Mucosa of descending colon (tissue), 3 donors: ENCODE measurements at regions not wholly inside any gene's neighbourhood (a gene's known extent, or its start where the extent isn't known, plus 50 kb on each side); places are given as distances from the start of the nearest gene placed in this dataset.

ENCODE experiments used
- ATAC-seq: fragments of 200-7000 bp; cut with Tn5 transposase; one replicate; pipeline ENCODE4 v1.9.1; 2020; ENCODE audit warnings: mild to moderate bottlenecking, moderate library complexity
- DNase-seq, 3 donors: peaks; one replicate each; pipeline ENCODE4 v3.0.0-alpha.2; 2020
- H3K36me3 ChIP-seq: fragments of 200-600 bp; one replicate; pipeline ENCODE4 v1.8.0; 2021; ENCODE audit warnings: low read depth, mild to moderate bottlenecking
- H3K4me1 ChIP-seq: fragments of 200-600 bp; one replicate; pipeline ENCODE4 v1.8.0; 2021; ENCODE audit warnings: low read depth, mild to moderate bottlenecking
- H3K4me3 ChIP-seq: fragments of 200-600 bp; one replicate; pipeline ENCODE4 v1.8.0; 2021; ENCODE audit warnings: mild to moderate bottlenecking
- H3K9me3 ChIP-seq: fragments of 200-600 bp; one replicate; pipeline ENCODE4 v1.8.0; 2021; ENCODE audit warnings: mild to moderate bottlenecking
- CTCF ChIP-seq: fragments of 200-600 bp; IDR thresholded peaks from one replicate; pipeline ENCODE4 v1.8.0; 2022; ENCODE audit warnings: antibody characterized with exemption, mild to moderate bottlenecking
- intact Hi-C, 2 donors: fragments of 100-400 bp; cut with DNase I in 1 of 2; cut with micrococcal nuclease in 1 of 2; formaldehyde crosslinking; loops; one replicate each; pipeline versions ENCODE4 v1.11.0 to v1.11.1; 2022; cut with DNase I, micrococcal nuclease
- donor health status: DM: no; HTN: no; CAD: no; lungs with moderate emphysema.
- donor health status: DM: no; HTN: no; CAD: no.
- donor health status: DM: no; HTN: yes; CAD: no.

- H3K4me3 ChIP-seq, result no peak overlapping the region
- H3K9me3 ChIP-seq, result no peaks in the 10 kb centered on the region
- ATAC-seq (no peak), DNase-seq (no peak)
- no peak for TF ChIP-seq CTCF
- intact Hi-C loops, result no loop called here
- no peaks in the 10 kb centered on the region for H3K36me3 ChIP-seq
- H3K4me1 ChIP-seq, result no peaks in the 10 kb centered on the region
Measured at GRCh38 chr11:57069942-57070341, 81.2 kb downstream of the OR5AK2 start.

GRCh38 chr11:57071829-57072228 is 83.1 kb downstream of the OR5AK2 start:
- intact Hi-C loops, result no loop called here
- ATAC-seq, result no peak

GRCh38 chr11:57072640-57073039 is 83.9 kb downstream of the OR5AK2 start:
- no peak for DNase-seq
- no peak for TF ChIP-seq CTCF
- peak; percentile 50 for ATAC-seq
- Histone ChIP-seq H3K4me1 (no peaks in the 10 kb centered on the region), H3K36me3 (no peaks in the 10 kb centered on the region), H3K9me3 (no peaks in the 10 kb centered on the region), H3K4me3 (no peak overlapping the region)
- intact Hi-C loops, result no loop called here

More at GRCh38 chr11:57071829-57072228, 83.1 kb downstream of the OR5AK2 start:
- no peaks in the 10 kb centered on the region for H3K4me1 ChIP-seq
- no peak overlapping the region for H3K4me3 ChIP-seq
- H3K36me3 ChIP-seq, result no peaks in the 10 kb centered on the region
- no peaks in the 10 kb centered on the region for H3K9me3 ChIP-seq
- no peak for DNase-seq
- no peak for TF ChIP-seq CTCF

DNA sequence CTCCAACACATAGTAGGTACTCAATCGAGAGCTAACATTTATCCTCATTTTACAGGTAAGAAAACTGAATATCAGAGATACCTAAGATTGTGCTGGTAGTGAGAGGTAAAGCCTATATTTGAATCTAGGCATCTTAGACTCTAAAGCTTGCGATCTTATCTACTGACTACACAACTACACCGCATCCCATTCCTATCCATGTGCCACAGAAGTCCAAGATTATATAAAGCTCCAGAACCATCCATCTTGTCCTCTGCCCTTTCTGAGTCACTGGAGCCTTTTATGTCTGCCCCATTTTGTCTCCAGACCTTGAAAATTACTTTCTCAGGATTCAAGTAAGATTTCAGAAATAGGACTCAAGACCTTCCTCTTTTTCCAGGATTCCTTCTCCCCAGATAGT is 84.4 kb downstream of the OR5AK2 start:
- DNase-seq (no peak), ATAC-seq (no peak)
- H3K9me3 ChIP-seq, result no peaks in the 10 kb centered on the region
- no peaks in the 10 kb centered on the region for H3K4me1 ChIP-seq
- TF ChIP-seq CTCF, result no peak
- no peak overlapping the region for H3K4me3 ChIP-seq
- no peaks in the 10 kb centered on the region for H3K36me3 ChIP-seq
- intact Hi-C loops, result no loop called here

DNA sequence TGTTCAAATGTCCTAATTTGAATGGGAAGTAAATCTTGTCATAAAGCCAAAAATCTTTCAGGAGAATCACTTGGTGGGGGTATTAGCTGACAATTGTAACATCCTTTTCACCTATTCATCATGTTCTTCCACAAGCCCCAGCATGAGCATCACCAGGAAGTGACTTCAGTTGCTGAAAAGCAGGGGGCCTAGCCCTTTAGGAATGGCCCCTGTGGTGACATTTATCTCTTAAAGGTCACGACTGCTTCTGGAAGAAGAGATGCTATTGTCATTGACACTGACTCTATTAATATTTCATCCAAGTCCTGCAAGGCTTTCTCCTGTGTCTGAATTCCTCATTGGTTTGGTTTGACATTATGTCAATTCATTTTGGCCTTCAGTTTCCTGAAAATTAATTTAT is 92.6 kb downstream of the OR5AK2 start:
- ATAC-seq, result no peak
- DNase-seq, result no peak
- Histone ChIP-seq H3K36me3 (no peaks in the 10 kb centered on the region), H3K9me3 (no peaks in the 10 kb centered on the region), H3K4me1 (no peaks in the 10 kb centered on the region), H3K4me3 (no peak overlapping the region)
- TF ChIP-seq CTCF, result no peak
- intact Hi-C loops, result no loop called here

GRCh38 chr11:57082125-57082524 is 93.4 kb downstream of the OR5AK2 start:
- ATAC-seq (no peak), DNase-seq (no peak)
- Histone ChIP-seq H3K4me1 (no peaks in the 10 kb centered on the region), H3K36me3 (no peaks in the 10 kb centered on the region), H3K4me3 (no peak overlapping the region), H3K9me3 (no peaks in the 10 kb centered on the region)
- TF ChIP-seq CTCF, result no peak
- intact Hi-C loops, result no loop called here
